GM20000 (cell line): ENCODE measurements at regions not wholly inside any gene's neighbourhood (a gene's known extent, or its start where the extent isn't known, plus 50 kb on each side); places are given as distances from the start of the nearest gene placed in this dataset.
"Not testable (repeated sequence)": the region's sequence is repeated elsewhere in the genome, so short reads cannot be mapped to it uniquely, and the experiment has no call there.

Source experiments
- DNase-seq: peaks from one replicate; pipeline ENCODE4 v3.0.0; 2012; ENCODE audit warnings: low spot score
- TF ChIP-seq, protein P1 (sequence below): IDR thresholded peaks from 2 replicates; pipeline ENCODE4 v1.5.1; 2012; ENCODE audit warnings: mild to moderate bottlenecking, control low read depth; ENCODE audit errors: extremely low read depth, missing control alignments

GRCh38 chr9:115691693-115692092, 461.9 kb upstream of the PAPPA start:
- TF ChIP-seq, protein P1, sequence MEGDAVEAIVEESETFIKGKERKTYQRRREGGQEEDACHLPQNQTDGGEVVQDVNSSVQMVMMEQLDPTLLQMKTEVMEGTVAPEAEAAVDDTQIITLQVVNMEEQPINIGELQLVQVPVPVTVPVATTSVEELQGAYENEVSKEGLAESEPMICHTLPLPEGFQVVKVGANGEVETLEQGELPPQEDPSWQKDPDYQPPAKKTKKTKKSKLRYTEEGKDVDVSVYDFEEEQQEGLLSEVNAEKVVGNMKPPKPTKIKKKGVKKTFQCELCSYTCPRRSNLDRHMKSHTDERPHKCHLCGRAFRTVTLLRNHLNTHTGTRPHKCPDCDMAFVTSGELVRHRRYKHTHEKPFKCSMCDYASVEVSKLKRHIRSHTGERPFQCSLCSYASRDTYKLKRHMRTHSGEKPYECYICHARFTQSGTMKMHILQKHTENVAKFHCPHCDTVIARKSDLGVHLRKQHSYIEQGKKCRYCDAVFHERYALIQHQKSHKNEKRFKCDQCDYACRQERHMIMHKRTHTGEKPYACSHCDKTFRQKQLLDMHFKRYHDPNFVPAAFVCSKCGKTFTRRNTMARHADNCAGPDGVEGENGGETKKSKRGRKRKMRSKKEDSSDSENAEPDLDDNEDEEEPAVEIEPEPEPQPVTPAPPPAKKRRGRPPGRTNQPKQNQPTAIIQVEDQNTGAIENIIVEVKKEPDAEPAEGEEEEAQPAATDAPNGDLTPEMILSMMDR, result no peak
- no peak for DNase-seq

DNA sequence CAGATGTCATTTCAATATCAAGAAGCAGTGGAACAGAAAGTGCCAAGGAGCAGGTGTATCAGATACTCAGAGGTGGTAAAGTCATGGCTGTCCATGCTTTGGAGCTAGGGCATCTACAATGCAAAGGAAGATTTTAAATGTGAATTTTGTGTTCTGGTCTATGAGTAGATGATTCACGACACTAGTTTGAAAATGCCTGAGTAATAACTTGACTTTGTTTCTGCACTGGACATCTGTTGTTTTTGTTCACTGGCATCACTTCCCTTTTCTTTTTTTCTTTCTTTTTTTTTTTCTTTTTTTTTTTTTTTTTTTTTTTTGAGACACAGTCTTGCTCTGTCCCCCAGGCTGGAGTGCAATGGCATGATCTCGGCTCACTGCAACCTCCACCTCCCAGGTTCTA, 460.7 kb upstream of the PAPPA start:
- DNase-seq, result not testable (repeated sequence)

GRCh38 chr9:115694014-115694413, 459.6 kb upstream of the PAPPA start:
- no peak for DNase-seq
- TF ChIP-seq, protein P1, result no peak

DNA sequence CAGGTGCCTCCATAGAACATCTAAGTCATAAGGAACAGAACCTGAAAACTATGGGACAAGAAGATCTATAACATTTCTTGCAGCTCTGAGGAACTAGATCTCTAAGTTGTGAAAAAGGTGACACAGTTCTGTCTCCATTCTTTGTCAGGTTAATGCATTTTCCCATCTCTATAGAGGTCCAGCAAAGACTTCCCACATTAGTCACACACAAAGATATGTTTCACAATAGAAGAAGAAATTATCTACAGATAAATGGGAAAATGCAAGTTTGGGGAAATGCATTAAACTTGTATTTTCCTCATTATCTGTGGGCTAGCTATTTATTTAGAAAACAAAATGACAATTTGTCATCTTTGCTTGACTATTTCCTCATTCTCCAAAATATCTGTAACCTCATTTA, 458.6 kb upstream of the PAPPA start:
- TF ChIP-seq, protein P1, result no peak
- no peak for DNase-seq

GRCh38 chr9:115712981-115713380, 440.6 kb upstream of the PAPPA start:
- DNase-seq, result no peak
- TF ChIP-seq, protein P1, result no peak

DNA sequence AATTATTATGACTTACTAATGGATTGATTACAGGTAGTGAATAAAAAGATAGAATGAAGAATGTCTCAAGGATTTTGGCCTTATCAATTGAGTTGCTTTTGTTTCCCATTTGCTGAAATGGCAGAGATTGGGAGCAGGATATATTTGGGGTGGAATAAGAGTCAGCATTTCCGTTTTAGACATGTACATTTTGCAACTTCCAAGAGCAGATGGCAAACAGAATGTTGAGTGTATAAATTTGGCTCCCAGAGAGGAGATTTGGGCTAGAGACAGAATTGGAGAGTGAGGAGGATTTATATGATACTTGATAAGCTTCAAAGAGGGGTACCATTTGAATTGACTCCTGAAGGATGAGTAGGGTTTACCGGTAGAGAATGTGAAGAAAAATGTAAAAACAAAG, 437.9 kb upstream of the PAPPA start:
- TF ChIP-seq, protein P1, result no peak
- DNase-seq, result no peak

GRCh38 chr9:115717298-115717697, 436.3 kb upstream of the PAPPA start:
- TF ChIP-seq, protein P1, result no peak
- no peak for DNase-seq

- TF ChIP-seq, protein P1, result no peak
These were observed 435.8 kb upstream of the PAPPA start for GRCh38 chr9:115717711-115718173.

More at GRCh38 chr9:115717711-115718173, 435.8 kb upstream of the PAPPA start:
- DNase-seq, result no peak
